ENCODE measurements at regions not wholly inside any gene's neighbourhood (a gene's known extent, or its start where the extent isn't known, plus 50 kb on each side); places are given as distances from the start of the nearest gene placed in this dataset.

- TF ChIP-seq CTCF (IDR thresholded peaks at IDR 0.05), result no peak
- no peak for TF ChIP-seq POLR2AphosphoS5 (IDR thresholded peaks at IDR 0.05)
- no peak for TF ChIP-seq POLR2A (IDR thresholded peaks at IDR 0.05)
Observed at GRCh38 chr10:36087006-36088005, 445.2 kb upstream of the FZD8 start.
